Neural crest cell (in vitro differentiated cells): ENCODE measurements at regions not wholly inside any gene's neighbourhood (a gene's known extent, or its start where the extent isn't known, plus 50 kb on each side); places are given as distances from the start of the nearest gene placed in this dataset.
A peak's percentile ranks its signal among the peaks of the same experiment; 100 is the strongest.
"Not testable (repeated sequence)": the region's sequence is repeated elsewhere in the genome, so short reads cannot be mapped to it uniquely, and the experiment has no call there.

ENCODE experiments used
- DNase-seq: peaks from one replicate; pipeline ENCODE4 v3.0.0; 2021; ENCODE audit warnings: low read depth, mixed read lengths, low spot score
- H3K27ac Mint-ChIP-seq: one replicate; pipeline ENCODE4 v1.8.0; 2021; ENCODE audit warnings: mild to moderate bottlenecking, mixed read lengths; ENCODE audit not compliant: unreplicated experiment
- H3K27me3 Mint-ChIP-seq: 2 replicates; pipeline ENCODE4 v1.8.0; 2021; ENCODE audit warnings: low read depth, mild to moderate bottlenecking, mixed read lengths
- H3K36me3 Mint-ChIP-seq: 2 replicates; pipeline ENCODE4 v1.8.0; 2021; ENCODE audit warnings: low read depth, mild to moderate bottlenecking, mixed read lengths
- H3K4me1 Mint-ChIP-seq: 2 replicates; pipeline ENCODE4 v1.8.0; 2021; ENCODE audit warnings: mixed read lengths
- H3K4me3 Mint-ChIP-seq: one replicate; pipeline ENCODE4 v1.8.0; 2021; ENCODE audit warnings: mild to moderate bottlenecking, mixed read lengths
- H3K9me3 Mint-ChIP-seq: 2 replicates; pipeline ENCODE4 v1.8.0; 2021; ENCODE audit warnings: mixed read lengths
- CTCF ChIP-seq: fragments of 200-600 bp; sonication (generic); conservative IDR thresholded peaks from 2 replicates; pipeline ENCODE4 v1.5.0; 2021; ENCODE audit warnings: antibody characterized with exemption, mild to moderate bottlenecking

- no peaks in the 10 kb centered on the region for H3K9me3 Mint-ChIP-seq
- H3K27ac Mint-ChIP-seq, result no peak overlapping the region
- H3K4me3 Mint-ChIP-seq, result no peak overlapping the region
- DNase-seq, result no peak
- H3K36me3 Mint-ChIP-seq, result no peaks in the 10 kb centered on the region
- no peaks in the 10 kb centered on the region for H3K4me1 Mint-ChIP-seq
- H3K27me3 Mint-ChIP-seq, result no peaks in the 10 kb centered on the region
- no peak for TF ChIP-seq CTCF
These were observed 146.2 kb upstream of the MTPN start for GRCh38 chr7:136123352-136123751.

- Mint-ChIP-seq H3K4me3 (no peak overlapping the region), H3K36me3 (no peaks in the 10 kb centered on the region), H3K9me3 (no peaks in the 10 kb centered on the region), H3K4me1 (no peaks in the 10 kb centered on the region), H3K27me3 (no peaks in the 10 kb centered on the region), H3K27ac (no peak overlapping the region)
- no peak for DNase-seq
- no peak for TF ChIP-seq CTCF
These were observed 144.9 kb upstream of the MTPN start for GRCh38 chr7:136122026-136122425.

GRCh38 chr7:136117539-136117938 lies 140.4 kb upstream of the MTPN start:
- no peaks in the 10 kb centered on the region for H3K4me1 Mint-ChIP-seq
- H3K27ac Mint-ChIP-seq, result no peak overlapping the region
- no peaks in the 10 kb centered on the region for H3K27me3 Mint-ChIP-seq
- DNase-seq, result no peak
- no peak overlapping the region for H3K4me3 Mint-ChIP-seq
- H3K36me3 Mint-ChIP-seq, result no peaks in the 10 kb centered on the region
- no peak for TF ChIP-seq CTCF
- peaks cover 4% of the 10 kb centered on the region for H3K9me3 Mint-ChIP-seq

GRCh38 chr7:136116186-136116585 lies 139.0 kb upstream of the MTPN start:
- no peak overlapping the region for H3K4me3 Mint-ChIP-seq
- no peak for DNase-seq
- TF ChIP-seq CTCF, result no peak

GRCh38 chr7:136114966-136115762 lies 138.0 kb upstream of the MTPN start:
- no peaks in the 10 kb centered on the region for H3K4me1 Mint-ChIP-seq
- H3K36me3 Mint-ChIP-seq, result peaks cover 2% of the 10 kb centered on the region
- H3K27me3 Mint-ChIP-seq, result no peaks in the 10 kb centered on the region
- peaks cover 4% of the 10 kb centered on the region for H3K9me3 Mint-ChIP-seq
- peak; percentile 73 for TF ChIP-seq CTCF
- H3K4me3 Mint-ChIP-seq, result no peak overlapping the region
- peak; percentile 50 for DNase-seq
- no peak overlapping the region for H3K27ac Mint-ChIP-seq

More at GRCh38 chr7:136116186-136116585, 139.0 kb upstream of the MTPN start:
- H3K4me1 Mint-ChIP-seq, result no peaks in the 10 kb centered on the region
- no peaks in the 10 kb centered on the region for H3K36me3 Mint-ChIP-seq
- H3K9me3 Mint-ChIP-seq, result peaks cover 4% of the 10 kb centered on the region
- H3K27me3 Mint-ChIP-seq, result no peaks in the 10 kb centered on the region
- no peak overlapping the region for H3K27ac Mint-ChIP-seq

GRCh38 chr7:136114467-136114866 lies 137.3 kb upstream of the MTPN start:
- not testable (repeated sequence) for H3K9me3 Mint-ChIP-seq, H3K27me3 Mint-ChIP-seq, DNase-seq, H3K36me3 Mint-ChIP-seq, H3K4me1 Mint-ChIP-seq, H3K27ac Mint-ChIP-seq, H3K4me3 Mint-ChIP-seq

- not testable (repeated sequence) for H3K4me1 Mint-ChIP-seq, DNase-seq, H3K36me3 Mint-ChIP-seq, H3K9me3 Mint-ChIP-seq, H3K27ac Mint-ChIP-seq, H3K27me3 Mint-ChIP-seq, H3K4me3 Mint-ChIP-seq
These were observed 131.9 kb upstream of the MTPN start for GRCh38 chr7:136109037-136109436.
